Esophagus squamous epithelium (tissue), 5 donors: ENCODE measurements at regions not wholly inside any gene's neighbourhood (a gene's known extent, or its start where the extent isn't known, plus 50 kb on each side); places are given as distances from the start of the nearest gene placed in this dataset.

Experiments
- DNase-seq: peaks from one replicate; lab custom pipeline; 2025; lab: John Stamatoyannopoulos, UW
- H3K27ac ChIP-seq, 4 donors: fragments of 200-600 bp; sonication (generic); one replicate each; pipeline ENCODE4 v1.5.1; 2016 to 2019; ENCODE audit warnings: mild to moderate bottlenecking in 1 of 4
- H3K27me3 ChIP-seq, 4 donors: fragments of 200-600 bp; sonication (generic); 1 replicate in 3 of 4; 2 replicates in 1 of 4; pipeline versions ENCODE4 v1.5.1 to v1.6.0; 2017 to 2021; ENCODE audit warnings: antibody characterized with exemption in 1 of 4
- H3K36me3 ChIP-seq, 3 donors: fragments of 200-600 bp; sonication (generic); one replicate each; pipeline ENCODE4 v1.5.1; 2016 to 2019
- H3K4me1 ChIP-seq, 3 donors: fragments of 200-600 bp; sonication (generic); one replicate each; pipeline ENCODE4 v1.5.1; 2017 to 2019
- H3K4me3 ChIP-seq, 4 donors: fragments of 200-600 bp; sonication (generic); 1 replicate in 3 of 4; 2 replicates in 1 of 4; pipeline ENCODE4 v1.5.1; 2016 to 2019; ENCODE audit warnings: mild to moderate bottlenecking in 2 of 4, moderate library complexity in 1 of 4
- H3K9me3 ChIP-seq, 3 donors: fragments of 200-600 bp; sonication (generic); one replicate each; pipeline ENCODE4 v1.5.1; 2016 to 2019
- POLR2A ChIP-seq, 4 donors: fragments of 450-650 bp; IDR thresholded peaks; one replicate each; pipeline ENCODE4 v1.6.1; 2017; ENCODE audit warnings: antibody characterized with exemption in 4 of 4, mild to moderate bottlenecking in 4 of 4, moderate library complexity in 3 of 4
- WGBS, 2 donors: methylation state at CpG; one replicate each; pipeline ENCODE4 v1.1.5; 2018; 5-methylcytosine and 5-hydroxymethylcytosine counted together
- intact Hi-C: fragments of 100-400 bp; cut with DNase I; formaldehyde crosslinking; loops from one replicate; pipeline ENCODE4 v1.15.0; 2022
- TF ChIP-seq, protein P1 (sequence below), 6 experiments: fragments of 450-650 bp in 4 of 6; fragments of 200-600 bp in 2 of 6; sonication (generic) in 2 of 6; IDR thresholded peaks; one replicate each; pipeline ENCODE4 v1.5.1; 2016 to 2019; ENCODE audit warnings: antibody characterized with exemption in 6 of 6, mild to moderate bottlenecking in 4 of 6, moderate library complexity in 4 of 6
- donor health status: DM: yes; HTN: yes; CAD: no.

DNA sequence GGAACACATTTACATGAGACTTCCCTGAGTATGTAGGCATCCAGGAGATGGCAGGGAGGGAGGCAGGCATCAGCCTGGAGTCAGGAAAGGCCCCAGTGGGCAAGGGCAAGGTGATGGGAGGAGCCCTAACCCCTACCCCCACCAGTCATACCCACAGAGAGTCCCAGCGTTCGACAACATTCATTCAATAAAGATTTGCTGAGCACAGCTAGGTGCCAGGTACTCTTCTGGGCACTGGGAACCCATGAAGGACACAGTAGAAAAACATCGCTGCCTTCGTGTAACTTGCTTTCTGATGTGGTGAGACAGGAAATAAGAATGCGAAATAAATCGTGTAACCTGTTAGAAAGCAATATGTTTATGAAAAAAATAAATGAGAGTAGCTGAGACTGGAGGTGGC lies 77.3 kb upstream of the GADD45A start:
- no peak for TF ChIP-seq POLR2A (IDR thresholded peaks at IDR 0.05)
- TF ChIP-seq, protein P1, sequence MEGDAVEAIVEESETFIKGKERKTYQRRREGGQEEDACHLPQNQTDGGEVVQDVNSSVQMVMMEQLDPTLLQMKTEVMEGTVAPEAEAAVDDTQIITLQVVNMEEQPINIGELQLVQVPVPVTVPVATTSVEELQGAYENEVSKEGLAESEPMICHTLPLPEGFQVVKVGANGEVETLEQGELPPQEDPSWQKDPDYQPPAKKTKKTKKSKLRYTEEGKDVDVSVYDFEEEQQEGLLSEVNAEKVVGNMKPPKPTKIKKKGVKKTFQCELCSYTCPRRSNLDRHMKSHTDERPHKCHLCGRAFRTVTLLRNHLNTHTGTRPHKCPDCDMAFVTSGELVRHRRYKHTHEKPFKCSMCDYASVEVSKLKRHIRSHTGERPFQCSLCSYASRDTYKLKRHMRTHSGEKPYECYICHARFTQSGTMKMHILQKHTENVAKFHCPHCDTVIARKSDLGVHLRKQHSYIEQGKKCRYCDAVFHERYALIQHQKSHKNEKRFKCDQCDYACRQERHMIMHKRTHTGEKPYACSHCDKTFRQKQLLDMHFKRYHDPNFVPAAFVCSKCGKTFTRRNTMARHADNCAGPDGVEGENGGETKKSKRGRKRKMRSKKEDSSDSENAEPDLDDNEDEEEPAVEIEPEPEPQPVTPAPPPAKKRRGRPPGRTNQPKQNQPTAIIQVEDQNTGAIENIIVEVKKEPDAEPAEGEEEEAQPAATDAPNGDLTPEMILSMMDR (IDR thresholded peaks at IDR 0.05) = no peak
- 87 to 88% methylated on average over 3 to 6 of the region's 6 CpGs for WGBS, 2 donors
- no peak for DNase-seq
- Histone ChIP-seq H3K4me1 (peaks cover 0 to 7% (median 4%) of the 10 kb centered on the region in 3 donors), H3K9me3 (no peaks in the 10 kb centered on the region), H3K4me3 (no peak overlapping the region), H3K27ac (no peak overlapping the region), H3K36me3 (no peaks in the 10 kb centered on the region), H3K27me3 (peaks cover 0 to under 1% (median 0%) of the 10 kb centered on the region in 4 donors)
- intact Hi-C loops = no loop called here

DNA sequence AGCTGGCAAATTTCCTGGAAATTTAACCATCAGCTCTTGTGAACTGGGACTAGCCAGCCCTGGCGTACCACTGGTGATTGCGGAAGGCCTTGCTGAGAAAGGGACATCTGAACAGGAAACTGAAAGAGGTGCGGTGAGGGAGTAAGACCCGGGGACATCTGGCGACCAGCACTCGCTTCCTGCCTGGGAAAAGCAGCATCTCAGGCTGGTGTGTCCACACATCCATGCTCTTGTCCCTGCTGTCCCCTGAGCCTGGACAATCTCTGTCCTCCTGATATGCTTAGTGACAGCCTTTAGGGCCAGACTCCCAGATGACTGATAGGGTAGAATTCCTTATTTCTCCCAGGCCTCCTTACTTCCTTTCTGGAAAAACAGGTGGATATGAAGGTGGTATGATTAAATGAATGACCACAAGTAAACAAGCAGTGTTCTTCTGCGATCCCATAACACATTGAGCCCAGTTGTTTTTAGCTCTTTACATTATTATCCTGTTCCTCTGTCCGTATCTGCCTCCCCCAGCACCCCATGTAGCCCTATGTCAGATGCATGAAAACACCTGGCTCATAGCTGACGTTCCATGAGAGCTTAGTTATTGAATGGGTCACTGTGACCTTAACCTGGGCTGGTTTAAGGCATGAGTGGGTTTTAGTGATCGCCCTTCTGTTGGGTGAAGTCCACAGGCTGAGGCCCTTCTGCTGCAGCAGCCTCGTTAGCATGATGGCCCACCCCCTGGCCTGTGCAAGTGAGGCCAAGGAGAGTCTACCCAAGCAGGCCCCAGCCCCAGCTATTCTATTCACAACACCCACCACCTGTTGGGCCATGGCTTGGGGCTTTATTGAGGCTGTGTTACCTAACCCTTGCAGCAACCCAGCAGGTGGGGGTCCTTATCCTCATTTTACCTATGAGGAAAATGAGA lies 76.1 kb upstream of the GADD45A start:
- intact Hi-C loops = no loop called here
- TF ChIP-seq, protein P1 (IDR thresholded peaks at IDR 0.05) = no peak
- TF ChIP-seq POLR2A (IDR thresholded peaks at IDR 0.05) = no peak
- no peak overlapping the region for H3K4me3 ChIP-seq
- no peak for DNase-seq
- peaks cover 0 to 5% (median 0%) of the 10 kb centered on the region in 4 donors for H3K27me3 ChIP-seq
- H3K4me1 ChIP-seq = peaks cover 0 to 13% (median 11%) of the 10 kb centered on the region in 3 donors
- H3K27ac ChIP-seq = no peak overlapping the region
- WGBS, 2 donors = 83 to 85% methylated on average over 11 of the region's 11 CpGs
- no peaks in the 10 kb centered on the region for H3K9me3 ChIP-seq
- no peaks in the 10 kb centered on the region for H3K36me3 ChIP-seq

DNA sequence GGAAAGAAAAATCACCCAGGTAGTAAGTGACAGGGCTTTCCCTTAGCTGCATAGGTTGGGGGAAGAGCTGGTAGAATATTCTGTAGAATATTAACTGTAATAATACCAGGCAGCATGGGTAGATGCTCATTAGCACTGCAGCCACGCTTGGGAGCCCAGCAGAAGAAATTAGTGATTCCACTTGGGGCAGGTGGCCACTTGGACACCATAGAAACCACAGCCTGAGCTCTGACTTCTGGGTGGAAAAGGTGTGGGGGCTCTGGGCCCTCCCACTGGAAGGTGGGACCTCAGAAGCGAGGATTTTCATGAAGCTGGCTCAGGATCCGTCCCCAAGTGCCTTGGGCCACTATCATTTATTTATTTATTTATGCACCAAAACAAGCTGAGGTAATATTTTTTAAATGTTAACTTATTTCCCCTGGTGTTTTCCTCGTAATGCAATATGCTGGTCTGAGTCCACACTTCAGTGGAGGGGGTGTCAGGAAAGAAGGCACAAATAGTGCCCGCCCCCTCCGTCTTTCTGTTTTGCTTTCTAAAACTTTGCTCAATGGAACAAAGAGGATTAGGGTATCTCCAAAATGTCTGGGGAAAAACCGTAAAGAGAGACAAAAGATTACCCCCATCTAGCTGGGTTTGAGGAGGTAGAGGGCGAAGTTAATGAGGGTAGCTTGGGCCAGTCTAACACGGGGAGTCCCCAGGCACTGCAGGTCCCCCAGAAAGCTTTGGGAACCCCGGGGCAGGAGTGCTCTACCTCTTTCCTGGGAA lies 75.2 kb upstream of the GADD45A start:
- TF ChIP-seq POLR2A (IDR thresholded peaks at IDR 0.05) = no peak
- TF ChIP-seq, protein P1 (IDR thresholded peaks at IDR 0.05) = no peak
- no peak for DNase-seq
- Histone ChIP-seq H3K9me3 (no peaks in the 10 kb centered on the region), H3K4me3 (no peak overlapping the region), H3K36me3 (no peaks in the 10 kb centered on the region), H3K27ac (no peak overlapping the region), H3K4me1 (peaks cover 0 to 13% (median 12%) of the 10 kb centered on the region in 3 donors), H3K27me3 (peaks cover 0 to 5% (median 0%) of the 10 kb centered on the region in 4 donors)
- intact Hi-C loops = no loop called here
- WGBS, 2 donors = 80 to 86% methylated on average over 9 to 10 of the region's 10 CpGs

DNA sequence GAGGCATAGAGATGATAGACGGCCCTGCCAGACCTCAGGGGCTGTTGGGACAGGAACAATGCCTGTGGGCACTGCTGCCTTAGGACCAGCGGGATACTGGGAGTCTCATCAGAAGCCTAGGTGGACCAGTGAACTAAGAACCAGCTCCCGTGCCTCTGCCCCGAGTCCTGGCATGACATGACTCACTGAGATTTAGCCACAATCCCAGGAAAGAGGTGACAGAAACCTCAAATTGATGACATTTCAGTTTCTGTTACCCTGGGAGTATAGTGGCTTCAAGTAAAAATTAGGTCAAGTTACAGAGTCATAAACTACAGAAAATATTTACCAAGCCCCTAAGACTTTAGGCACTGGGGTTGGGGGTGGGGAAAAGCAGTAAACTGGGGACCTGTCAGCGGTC lies 74.6 kb upstream of the GADD45A start:
- Histone ChIP-seq H3K36me3 (no peaks in the 10 kb centered on the region), H3K4me1 (peaks cover 0 to 15% (median 13%) of the 10 kb centered on the region in 3 donors), H3K9me3 (no peaks in the 10 kb centered on the region), H3K4me3 (no peak overlapping the region), H3K27me3 (peaks cover 0 to 5% (median 0%) of the 10 kb centered on the region in 4 donors), H3K27ac (no peak overlapping the region)
- no peak for TF ChIP-seq POLR2A (IDR thresholded peaks at IDR 0.05)
- TF ChIP-seq, protein P1 (IDR thresholded peaks at IDR 0.05) = no peak
- no peak for DNase-seq
- 70 to 91% methylated on average over 3 to 5 of the region's 5 CpGs for WGBS, 2 donors
- intact Hi-C loops = no loop called here
